Small intestine (tissue), 7 donors: ENCODE measurements at regions not wholly inside any gene's neighbourhood (a gene's known extent, or its start where the extent isn't known, plus 50 kb on each side); places are given as distances from the start of the nearest gene placed in this dataset.
"Not testable (repeated sequence)": the region's sequence is repeated elsewhere in the genome, so short reads cannot be mapped to it uniquely, and the experiment has no call there.

ENCODE experiments used
- DNase-seq, 2 donors: peaks; one replicate each; pipeline versions ENCODE4 v3.0.0 to v3.0.0-alpha.2; 2013
- FAIRE-seq: peaks from 2 replicates; lab custom pipeline; 2012; peaks lifted over from hg19 to GRCh38; lab: Jason Lieb, UNC
- H3K27ac ChIP-seq, 3 donors: one replicate each; pipeline ENCODE4 v1.5.1; 2013; ENCODE audit warnings: low read length in 2 of 3, mild to moderate bottlenecking in 2 of 3, control low read depth in 1 of 3, inconsistent platforms in 1 of 3, low read depth in 1 of 3, moderate library complexity in 1 of 3
- H3K27me3 ChIP-seq, 3 donors: one replicate each; pipeline ENCODE4 v1.6.1; 2013; ENCODE audit warnings: low read length in 3 of 3, inconsistent platforms in 1 of 3; ENCODE audit not compliant: control insufficient read depth in 3 of 3, insufficient read depth in 3 of 3
- H3K36me3 ChIP-seq, 3 donors: one replicate each; pipeline ENCODE4 v1.6.1; 2013; ENCODE audit warnings: low read length in 3 of 3, inconsistent platforms in 1 of 3, low read depth in 1 of 3, mild to moderate bottlenecking in 1 of 3, moderate library complexity in 1 of 3; ENCODE audit not compliant: control insufficient read depth in 3 of 3, insufficient read depth in 2 of 3
- H3K4me1 ChIP-seq, 3 donors: one replicate each; pipeline ENCODE4 v1.6.1; 2013; ENCODE audit warnings: low read length in 2 of 3, inconsistent platforms in 1 of 3, low read depth in 1 of 3, mild to moderate bottlenecking in 1 of 3, moderate library complexity in 1 of 3; ENCODE audit not compliant: control insufficient read depth in 3 of 3, insufficient read depth in 2 of 3
- H3K4me3 ChIP-seq, 3 donors: one replicate each; pipeline ENCODE4 v1.5.1; 2013; ENCODE audit warnings: low read length in 3 of 3, control low read depth in 1 of 3, inconsistent platforms in 1 of 3, low read depth in 1 of 3, mild to moderate bottlenecking in 1 of 3, moderate library complexity in 1 of 3
- H3K9me3 ChIP-seq, 2 donors: one replicate each; pipeline ENCODE4 v1.6.1; 2013; ENCODE audit warnings: low read depth in 1 of 2, low read length in 1 of 2; ENCODE audit not compliant: control insufficient read depth in 2 of 2, insufficient read depth in 1 of 2
- WGBS, 3 donors: extraction: QIAGEN DNeasy Blood & Tissue Kit; methylation state at CpG; one replicate each; pipeline ENCODE4 v1.1.7; 2013; 5-methylcytosine and 5-hydroxymethylcytosine counted together
- donor health status: healthy with polysubstance abuse.
- donor health status: control.
- donor health status: control.
- donor health status: Bipolar disorder and iron deficiency.
- donor health status: healthy.

GRCh38 chr3:194884649-194885315 lies 199.1 kb downstream of the FAM43A start:
- peaks cover 2 to 35% of the 10 kb centered on the region in 2 donors for H3K9me3 ChIP-seq
- H3K36me3 ChIP-seq, result no peaks in the 10 kb centered on the region
- H3K27ac ChIP-seq, result no peak overlapping the region
- no peak for DNase-seq
- peaks cover 0 to 2% (median 0%) of the 10 kb centered on the region in 3 donors for H3K27me3 ChIP-seq
- FAIRE-seq, result no peak
- peaks cover 0 to 22% (median 5%) of the 10 kb centered on the region in 3 donors for H3K4me1 ChIP-seq
- WGBS, 3 donors, result 85 to 94% (median 87%) methylated on average over 6 of the region's 6 CpGs
- H3K4me3 ChIP-seq, result no peak overlapping the region

DNA sequence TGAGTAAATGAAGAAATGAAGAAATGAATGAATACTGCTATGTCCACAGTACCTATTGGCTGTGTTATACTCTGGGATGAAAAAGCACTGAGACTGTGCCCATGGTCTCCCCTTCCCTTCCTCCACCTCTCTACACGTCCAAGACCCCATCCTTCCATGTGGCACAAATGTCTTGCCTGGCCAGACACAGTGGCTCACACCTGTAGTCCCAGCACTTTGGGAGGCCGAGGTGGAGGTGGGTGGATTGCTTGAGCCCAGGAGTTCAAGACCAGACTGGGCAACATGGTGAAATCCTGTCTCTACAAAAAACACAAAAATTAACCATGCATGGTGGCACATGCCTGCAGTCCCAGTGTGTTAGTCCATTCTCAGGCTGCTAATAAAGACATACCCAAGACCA lies 200.1 kb downstream of the FAM43A start:
- Histone ChIP-seq H3K27ac (no peak overlapping the region), H3K9me3 (peaks cover 2 to 35% of the 10 kb centered on the region in 2 donors), H3K4me3 (no peak overlapping the region), H3K36me3 (no peaks in the 10 kb centered on the region), H3K4me1 (peaks cover 0 to 12% (median 2%) of the 10 kb centered on the region in 3 donors), H3K27me3 (peaks cover 0 to 2% (median 0%) of the 10 kb centered on the region in 3 donors)
- FAIRE-seq, result no peak
- DNase-seq, result no peak
- 88 to 91% (median 91%) methylated on average over 2 of the region's 2 CpGs for WGBS, 3 donors

DNA sequence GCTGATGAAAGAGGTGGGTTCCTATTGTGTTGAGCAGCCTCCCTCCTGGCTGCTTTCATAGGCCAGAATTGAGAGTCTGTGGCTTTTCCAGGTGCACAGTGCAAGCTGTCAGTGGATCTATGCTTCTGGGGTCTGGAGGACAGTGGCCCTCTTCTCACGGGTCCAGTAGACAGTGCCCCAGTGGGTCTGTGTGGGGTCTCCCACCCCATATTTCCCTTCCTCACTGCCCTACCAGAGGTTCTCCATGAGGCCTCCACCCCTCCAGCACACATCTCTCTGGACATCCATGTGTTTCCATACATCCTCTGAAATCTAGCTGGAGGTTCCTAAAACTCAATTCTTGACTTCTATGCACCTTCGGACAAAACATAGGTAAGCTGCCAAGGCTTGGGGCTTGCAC lies 201.2 kb downstream of the FAM43A start:
- peaks cover 0 to 2% (median 0%) of the 10 kb centered on the region in 3 donors for H3K27me3 ChIP-seq
- H3K4me3 ChIP-seq, result no peak overlapping the region
- no peak for DNase-seq
- WGBS, 3 donors, result 96 to 97% (median 97%) methylated on average over 2 of the region's 2 CpGs
- FAIRE-seq, result no peak
- H3K36me3 ChIP-seq, result no peaks in the 10 kb centered on the region
- H3K9me3 ChIP-seq, result peaks cover 2 to 35% of the 10 kb centered on the region in 2 donors
- no peak overlapping the region for H3K27ac ChIP-seq
- peaks cover 0 to 2% (median 0%) of the 10 kb centered on the region in 3 donors for H3K4me1 ChIP-seq

- not testable (repeated sequence) for H3K4me3 ChIP-seq, H3K4me1 ChIP-seq, DNase-seq, FAIRE-seq, H3K36me3 ChIP-seq, H3K27me3 ChIP-seq, H3K27ac ChIP-seq
- 67 to 94% (median 94%) methylated on average over 3 of the region's 3 CpGs for WGBS, 3 donors
- H3K9me3 ChIP-seq, result peaks cover 2 to 35% of the 10 kb centered on the region in 2 donors
These were observed 202.4 kb downstream of the FAM43A start for GRCh38 chr3:194888062-194888461.

DNA sequence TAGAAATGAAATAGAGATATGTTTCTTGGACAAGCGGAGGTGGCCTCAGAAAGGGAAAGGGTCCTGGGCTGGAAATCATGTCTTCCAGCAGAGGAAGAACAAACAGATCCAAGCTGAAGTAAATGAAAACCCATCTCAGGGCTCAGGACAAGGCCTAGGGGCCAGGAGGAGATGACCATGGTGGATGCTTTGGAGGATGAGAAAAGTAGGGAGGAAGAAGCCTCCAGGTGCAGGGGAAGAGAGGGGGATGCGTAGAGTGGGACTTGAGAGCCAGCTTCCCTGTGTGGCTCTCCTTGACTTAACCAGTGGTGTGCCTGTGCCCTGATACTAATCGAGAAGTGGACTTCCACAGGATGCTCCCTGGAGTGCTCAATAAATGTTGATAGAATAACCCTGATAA lies 203.2 kb downstream of the FAM43A start:
- no peak for DNase-seq
- Histone ChIP-seq H3K4me1 (no peaks in the 10 kb centered on the region), H3K27ac (no peak overlapping the region), H3K4me3 (no peak overlapping the region), H3K27me3 (peaks cover 0 to 2% (median 0%) of the 10 kb centered on the region in 3 donors), H3K9me3 (peaks cover 2 to 26% of the 10 kb centered on the region in 2 donors), H3K36me3 (no peaks in the 10 kb centered on the region)
- FAIRE-seq, result no peak
- 64 to 80% (median 75%) methylated on average over 3 of the region's 3 CpGs for WGBS, 3 donors

DNA sequence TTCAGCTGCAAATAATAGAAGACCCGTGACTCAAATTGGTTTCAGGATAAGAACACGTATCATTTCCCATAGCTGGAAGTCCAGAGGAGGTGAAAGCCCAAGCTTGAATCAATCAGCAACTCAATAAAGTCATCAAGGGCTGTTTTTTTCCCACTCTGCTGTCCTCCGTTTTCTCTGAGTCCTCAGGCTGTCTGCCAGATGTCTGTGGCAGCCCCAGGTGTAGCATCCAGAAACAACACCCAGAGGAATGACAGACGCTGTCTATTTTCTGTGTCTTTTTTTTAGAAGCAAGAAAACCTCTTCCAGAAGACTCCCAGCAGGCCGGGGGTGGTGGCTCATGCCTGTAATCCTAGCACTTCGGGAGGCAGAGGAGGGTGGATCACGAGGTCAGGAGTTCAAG lies 204.4 kb downstream of the FAM43A start:
- DNase-seq, result no peak
- no peak for FAIRE-seq
- whole genome bisulfite sequencing, 3 donors, result 72 to 75% (median 73%) methylated on average over 7 of the region's 7 CpGs

GRCh38 chr3:194893121-194893987 lies 207.7 kb downstream of the FAM43A start:
- no peak for FAIRE-seq
- Histone ChIP-seq H3K4me3 (no peak overlapping the region), H3K4me1 (no peaks in the 10 kb centered on the region), H3K36me3 (no peaks in the 10 kb centered on the region), H3K27me3 (no peaks in the 10 kb centered on the region), H3K9me3 (no peaks in the 10 kb centered on the region), H3K27ac (no peak overlapping the region)
- no peak for DNase-seq
- 60 to 94% (median 75%) methylated on average over 4 of the region's 4 CpGs for WGBS, 3 donors

More for the DNA sequence above, 204.4 kb downstream of the FAM43A start:
- peaks cover 0 to 2% (median 0%) of the 10 kb centered on the region in 3 donors for H3K27me3 ChIP-seq
- no peaks in the 10 kb centered on the region for H3K36me3 ChIP-seq
- H3K4me1 ChIP-seq, result no peaks in the 10 kb centered on the region
- no peak overlapping the region for H3K27ac ChIP-seq
- H3K9me3 ChIP-seq, result peaks cover 0 to 14% of the 10 kb centered on the region in 2 donors
- no peak overlapping the region for H3K4me3 ChIP-seq

DNA sequence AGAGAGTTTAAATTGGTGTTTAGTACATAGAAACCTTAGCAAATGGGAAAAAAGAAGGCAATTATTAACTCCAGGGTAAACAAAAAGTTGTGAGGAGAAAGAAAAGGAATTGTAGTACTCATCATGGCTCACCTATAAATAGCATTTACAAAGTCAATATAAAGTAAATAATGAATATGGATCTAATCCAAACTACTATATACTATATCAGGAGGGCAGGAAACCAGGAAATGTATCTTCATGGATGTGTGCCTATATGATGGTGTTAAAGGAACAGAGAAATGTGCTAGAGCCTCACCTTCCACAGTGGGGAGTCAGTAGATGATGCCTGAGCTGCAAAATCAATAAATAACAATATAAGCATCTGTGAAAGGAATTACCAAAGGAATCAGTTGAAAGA lies 208.9 kb downstream of the FAM43A start:
- H3K27me3 ChIP-seq, result no peaks in the 10 kb centered on the region
- H3K36me3 ChIP-seq, result no peaks in the 10 kb centered on the region
- H3K27ac ChIP-seq, result no peak overlapping the region
- no peaks in the 10 kb centered on the region for H3K9me3 ChIP-seq
- H3K4me1 ChIP-seq, result no peaks in the 10 kb centered on the region
- H3K4me3 ChIP-seq, result no peak overlapping the region
- FAIRE-seq, result no peak
- DNase-seq, result no peak
